ENCODE measurements at regions not wholly inside any gene's neighbourhood (a gene's known extent, or its start where the extent isn't known, plus 50 kb on each side); places are given as distances from the start of the nearest gene placed in this dataset.

- TF ChIP-seq CTCF (conservative IDR thresholded peaks at IDR 0.05; ENCODE audit: low read length) (no peak), EZH2phosphoT487 (IDR thresholded peaks at IDR 0.05; ENCODE audit: borderline replicate concordance, low read depth, low read length) (no peak)
These were observed 112.8 kb upstream of the TEX51 start for GRCh38 chr2:126785862-126786261.

Data from OCI-LY7 (cell line).